ENCODE measurements at regions not wholly inside any gene's neighbourhood (a gene's known extent, or its start where the extent isn't known, plus 50 kb on each side); places are given as distances from the start of the nearest gene placed in this dataset.

DNA sequence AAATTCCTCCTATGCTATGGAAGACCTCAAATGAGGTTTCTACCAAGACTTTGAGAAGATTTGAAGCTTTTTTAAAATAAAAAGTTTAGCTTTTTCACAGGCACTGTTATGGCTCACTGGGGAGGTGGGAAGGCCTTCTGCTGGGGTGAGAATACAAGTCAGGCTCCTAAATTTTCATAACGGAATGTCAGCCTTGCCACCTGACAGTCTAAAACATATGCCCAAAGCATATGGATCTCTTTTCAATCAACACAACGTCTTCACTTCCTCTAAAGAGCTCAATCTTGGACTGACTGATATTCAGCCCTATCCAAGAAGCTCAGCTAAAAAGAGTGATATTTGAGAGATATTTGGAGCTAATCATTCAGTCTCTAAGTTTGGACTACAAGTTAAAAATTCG, 57.1 kb upstream of the LIN7C start:
- Histone ChIP-seq H3K4me3 (ENCODE audit: low read length in 3 of 3) (no peak overlapping the region), H3K9me3 (ENCODE audit: control insufficient read depth in 2 of 3, insufficient read depth in 1 of 3, low read length in 3 of 3) (no peaks in the 10 kb centered on the region), H3K4me1 (ENCODE audit: control insufficient read depth in 2 of 3, insufficient read depth in 2 of 3, low read depth in 1 of 3, low read length in 3 of 3) (no peaks in the 10 kb centered on the region), H3K27me3 (ENCODE audit: control insufficient read depth, insufficient read depth, low read length) (no peaks in the 10 kb centered on the region), H3K36me3 (ENCODE audit: control insufficient read depth in 2 of 3, insufficient read depth in 3 of 3, low read length in 3 of 3) (no peaks in the 10 kb centered on the region), H3K27ac (ENCODE audit: low read depth in 2 of 2, low read length in 2 of 2) (no peak overlapping the region), H3K9ac (ENCODE audit: low read length in 3 of 3) (no peak overlapping the region)
- FAIRE-seq = no peak
- intact Hi-C loops (cut with DNase I) = no loop called here
- DNase-seq = no peak
- TF ChIP-seq, protein P1, sequence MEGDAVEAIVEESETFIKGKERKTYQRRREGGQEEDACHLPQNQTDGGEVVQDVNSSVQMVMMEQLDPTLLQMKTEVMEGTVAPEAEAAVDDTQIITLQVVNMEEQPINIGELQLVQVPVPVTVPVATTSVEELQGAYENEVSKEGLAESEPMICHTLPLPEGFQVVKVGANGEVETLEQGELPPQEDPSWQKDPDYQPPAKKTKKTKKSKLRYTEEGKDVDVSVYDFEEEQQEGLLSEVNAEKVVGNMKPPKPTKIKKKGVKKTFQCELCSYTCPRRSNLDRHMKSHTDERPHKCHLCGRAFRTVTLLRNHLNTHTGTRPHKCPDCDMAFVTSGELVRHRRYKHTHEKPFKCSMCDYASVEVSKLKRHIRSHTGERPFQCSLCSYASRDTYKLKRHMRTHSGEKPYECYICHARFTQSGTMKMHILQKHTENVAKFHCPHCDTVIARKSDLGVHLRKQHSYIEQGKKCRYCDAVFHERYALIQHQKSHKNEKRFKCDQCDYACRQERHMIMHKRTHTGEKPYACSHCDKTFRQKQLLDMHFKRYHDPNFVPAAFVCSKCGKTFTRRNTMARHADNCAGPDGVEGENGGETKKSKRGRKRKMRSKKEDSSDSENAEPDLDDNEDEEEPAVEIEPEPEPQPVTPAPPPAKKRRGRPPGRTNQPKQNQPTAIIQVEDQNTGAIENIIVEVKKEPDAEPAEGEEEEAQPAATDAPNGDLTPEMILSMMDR (IDR thresholded peaks at IDR 0.05; ENCODE audit: borderline replicate concordance, extremely low read depth, insufficient read depth) = no peak

DNA sequence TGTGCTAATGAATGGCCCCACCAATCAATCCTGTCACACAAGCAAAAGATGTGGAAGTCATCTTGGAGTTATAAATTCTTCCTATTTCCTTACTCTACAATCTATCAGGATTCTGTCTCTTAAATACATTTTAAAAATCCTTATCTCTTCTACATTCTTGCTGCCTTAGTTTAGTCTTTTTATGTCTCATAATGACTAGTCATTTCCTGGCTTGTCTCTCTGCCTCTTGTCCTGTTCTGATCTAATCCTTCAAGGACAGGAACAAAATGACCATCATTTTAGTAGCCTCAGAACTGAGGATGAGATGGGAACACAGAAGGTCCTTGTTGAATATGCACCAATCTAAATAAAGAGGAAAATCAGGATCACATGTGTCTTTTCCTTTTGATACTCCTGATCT, 56.6 kb upstream of the LIN7C start:
- FAIRE-seq (no peak), DNase-seq (no peak)
- Histone ChIP-seq H3K4me3 (ENCODE audit: low read length in 3 of 3) (no peak overlapping the region), H3K27me3 (ENCODE audit: control insufficient read depth, insufficient read depth, low read length) (no peaks in the 10 kb centered on the region), H3K4me1 (ENCODE audit: control insufficient read depth in 2 of 3, insufficient read depth in 2 of 3, low read depth in 1 of 3, low read length in 3 of 3) (no peaks in the 10 kb centered on the region), H3K9ac (ENCODE audit: low read length in 3 of 3) (no peak overlapping the region), H3K27ac (ENCODE audit: low read depth in 2 of 2, low read length in 2 of 2) (no peak overlapping the region), H3K36me3 (ENCODE audit: control insufficient read depth in 2 of 3, insufficient read depth in 3 of 3, low read length in 3 of 3) (no peaks in the 10 kb centered on the region), H3K9me3 (ENCODE audit: control insufficient read depth in 2 of 3, insufficient read depth in 1 of 3, low read length in 3 of 3) (no peaks in the 10 kb centered on the region)
- intact Hi-C loops (cut with DNase I) = no loop called here
- TF ChIP-seq, protein P1 (IDR thresholded peaks at IDR 0.05; ENCODE audit: borderline replicate concordance, extremely low read depth, insufficient read depth) = no peak

DNA sequence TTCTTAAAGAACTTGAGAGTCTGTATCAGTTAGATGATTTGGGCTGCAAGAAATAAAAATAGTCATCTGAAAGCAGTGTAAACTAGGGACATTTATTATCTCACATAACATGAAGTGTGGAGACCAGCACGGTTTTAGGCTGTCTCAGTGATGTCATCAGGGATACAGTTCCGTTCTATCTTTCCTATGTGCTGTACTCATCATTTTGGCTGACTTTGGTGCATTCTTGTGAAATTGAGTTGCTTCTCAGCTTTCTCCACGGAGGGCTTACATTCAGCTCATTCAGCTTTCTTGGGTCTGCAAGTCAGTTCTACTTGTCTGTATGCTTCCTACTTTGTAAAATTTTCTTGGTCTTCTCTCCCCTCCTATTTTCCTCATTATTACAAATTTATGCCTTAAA, 51.8 kb upstream of the LIN7C start:
- Histone ChIP-seq H3K4me3 (ENCODE audit: low read length in 3 of 3) (no peak overlapping the region), H3K9ac (ENCODE audit: low read length in 3 of 3) (no peak overlapping the region), H3K9me3 (ENCODE audit: control insufficient read depth in 2 of 3, insufficient read depth in 1 of 3, low read length in 3 of 3) (no peaks in the 10 kb centered on the region), H3K27me3 (ENCODE audit: control insufficient read depth, insufficient read depth, low read length) (no peaks in the 10 kb centered on the region), H3K27ac (ENCODE audit: low read depth in 2 of 2, low read length in 2 of 2) (no peak overlapping the region), H3K4me1 (ENCODE audit: control insufficient read depth in 2 of 3, insufficient read depth in 2 of 3, low read depth in 1 of 3, low read length in 3 of 3) (no peaks in the 10 kb centered on the region), H3K36me3 (ENCODE audit: control insufficient read depth in 2 of 3, insufficient read depth in 3 of 3, low read length in 3 of 3) (no peaks in the 10 kb centered on the region)
- TF ChIP-seq, protein P1 (IDR thresholded peaks at IDR 0.05; ENCODE audit: borderline replicate concordance, extremely low read depth, insufficient read depth) = no peak
- intact Hi-C loops (cut with DNase I) = no loop called here
- FAIRE-seq (no peak), DNase-seq (no peak)

DNA sequence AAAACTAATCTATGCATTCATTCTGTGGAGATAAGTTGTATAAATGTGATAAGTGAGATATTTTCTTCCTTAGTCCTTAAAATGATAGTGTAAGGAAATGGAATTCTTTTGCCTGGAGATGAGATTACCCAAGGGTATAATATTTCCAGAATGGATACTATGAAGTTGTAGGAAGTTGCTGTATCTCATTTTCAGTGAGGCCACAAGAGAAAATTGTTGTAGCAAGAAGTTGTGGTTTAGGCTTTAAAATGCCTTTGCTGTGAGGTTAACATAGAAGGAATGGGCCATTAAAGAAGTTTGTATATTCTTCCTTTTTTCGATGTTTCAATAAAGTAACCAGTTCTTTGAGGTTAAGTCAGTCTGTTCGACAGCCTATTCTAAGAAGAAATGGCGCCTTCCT, 50.7 kb upstream of the LIN7C start:
- TF ChIP-seq, protein P1 (IDR thresholded peaks at IDR 0.05; ENCODE audit: borderline replicate concordance, extremely low read depth, insufficient read depth) = no peak
- no peaks in the 10 kb centered on the region for H3K9me3 ChIP-seq (ENCODE audit: control insufficient read depth in 2 of 3, insufficient read depth in 1 of 3, low read length in 3 of 3)
- H3K36me3 ChIP-seq (ENCODE audit: control insufficient read depth in 2 of 3, insufficient read depth in 3 of 3, low read length in 3 of 3) = no peaks in the 10 kb centered on the region
- H3K27ac ChIP-seq (ENCODE audit: low read depth in 2 of 2, low read length in 2 of 2) = no peak overlapping the region
- no peaks in the 10 kb centered on the region for H3K4me1 ChIP-seq (ENCODE audit: control insufficient read depth in 2 of 3, insufficient read depth in 2 of 3, low read depth in 1 of 3, low read length in 3 of 3)
- no peak for FAIRE-seq
- no peak overlapping the region for H3K4me3 ChIP-seq (ENCODE audit: low read length in 3 of 3)
- intact Hi-C loops (cut with DNase I) = no loop called here
- no peaks in the 10 kb centered on the region for H3K27me3 ChIP-seq (ENCODE audit: control insufficient read depth, insufficient read depth, low read length)
- H3K9ac ChIP-seq (ENCODE audit: low read length in 3 of 3) = no peak overlapping the region
- no peak for DNase-seq

Measured in kidney (tissue), 13 donors.